CD1c-positive myeloid dendritic cell (primary cell): ENCODE measurements at regions not wholly inside any gene's neighbourhood (a gene's known extent, or its start where the extent isn't known, plus 50 kb on each side); places are given as distances from the start of the nearest gene placed in this dataset.

ENCODE experiments used
- DNase-seq: peaks from one replicate; pipeline ENCODE4 v3.0.0-alpha.2; 2016; ENCODE audit errors: extremely low spot score

GRCh38 chr19:27672309-27673047 lies 1540.5 kb downstream of the UQCRFS1 start:
- no peak for DNase-seq

- no peak for DNase-seq
Observed at GRCh38 chr19:27671876-27672275, 1541.1 kb downstream of the UQCRFS1 start.

- DNase-seq = no peak
Observed at GRCh38 chr19:27660428-27660827, 1552.5 kb downstream of the UQCRFS1 start.

GRCh38 chr19:27657271-27658051 lies 1555.5 kb downstream of the UQCRFS1 start:
- DNase-seq = no peak

GRCh38 chr19:27654266-27654990 lies 1558.5 kb downstream of the UQCRFS1 start:
- DNase-seq = no peak

GRCh38 chr19:27652796-27653195 lies 1560.2 kb downstream of the UQCRFS1 start:
- no peak for DNase-seq

GRCh38 chr19:27652281-27652680 lies 1560.7 kb downstream of the UQCRFS1 start:
- DNase-seq = no peak

- DNase-seq = no peak
Observed at GRCh38 chr19:27647423-27647822, 1565.5 kb downstream of the UQCRFS1 start.

GRCh38 chr19:27635401-27635800 lies 1577.5 kb downstream of the UQCRFS1 start:
- no peak for DNase-seq

GRCh38 chr19:27618006-27618405 lies 1594.9 kb downstream of the UQCRFS1 start:
- DNase-seq = no peak

- DNase-seq = no peak
Observed at GRCh38 chr19:27580906-27581305, 1632.0 kb downstream of the UQCRFS1 start.
